SW 1271 (cell line): ENCODE measurements at regions not wholly inside any gene's neighbourhood (a gene's known extent, or its start where the extent isn't known, plus 50 kb on each side); places are given as distances from the start of the nearest gene placed in this dataset.
"Not testable (repeated sequence)": the region's sequence is repeated elsewhere in the genome, so short reads cannot be mapped to it uniquely, and the experiment has no call there.

Experiments used
- DNase-seq, 2 experiments: peaks; one replicate each; lab custom pipeline; 2025; lab: John Stamatoyannopoulos, UW

- DNase-seq, result no peak
Observed at GRCh38 chr10:33506391-33506790, 171.9 kb upstream of the NRP1 start.

- DNase-seq, result no peak
Observed at GRCh38 chr10:33501161-33501560, 166.7 kb upstream of the NRP1 start.

- no peak for DNase-seq
Observed at GRCh38 chr10:33498391-33498891, 164.0 kb upstream of the NRP1 start.

- DNase-seq, result no peak
Observed at GRCh38 chr10:33497338-33497737, 162.9 kb upstream of the NRP1 start.

- no peak for DNase-seq
Observed at GRCh38 chr10:33496096-33496495, 161.6 kb upstream of the NRP1 start.

GRCh38 chr10:33494694-33495265 is 160.3 kb upstream of the NRP1 start:
- DNase-seq, result no peak

GRCh38 chr10:33493978-33494377 is 159.5 kb upstream of the NRP1 start:
- DNase-seq, result no peak

- no peak for DNase-seq
Observed at GRCh38 chr10:33493497-33493896, 159.0 kb upstream of the NRP1 start.

- no peak for DNase-seq
Observed at GRCh38 chr10:33492701-33493345, 158.4 kb upstream of the NRP1 start.

GRCh38 chr10:33489501-33490176 is 155.2 kb upstream of the NRP1 start:
- DNase-seq, result no peak

- no peak for DNase-seq
Observed at GRCh38 chr10:33487014-33487776, 152.7 kb upstream of the NRP1 start.

GRCh38 chr10:33485276-33485675 is 150.8 kb upstream of the NRP1 start:
- no peak for DNase-seq

- DNase-seq, result no peak
Observed at GRCh38 chr10:33484787-33485186, 150.3 kb upstream of the NRP1 start.

- no peak for DNase-seq
Observed at GRCh38 chr10:33483816-33484190, 149.3 kb upstream of the NRP1 start.

GRCh38 chr10:33483124-33483815 is 148.8 kb upstream of the NRP1 start:
- DNase-seq, result no peak

- DNase-seq, result no peak
Observed at GRCh38 chr10:33482486-33482885, 148.0 kb upstream of the NRP1 start.

GRCh38 chr10:33481184-33481583 is 146.7 kb upstream of the NRP1 start:
- no peak for DNase-seq

- not testable (repeated sequence) for DNase-seq
Observed at GRCh38 chr10:33480417-33480816, 145.9 kb upstream of the NRP1 start.

- DNase-seq, result no peak
Observed at GRCh38 chr10:33478675-33479125, 144.2 kb upstream of the NRP1 start.

GRCh38 chr10:33478089-33478674 is 143.7 kb upstream of the NRP1 start:
- DNase-seq, result no peak

- DNase-seq, result no peak
Observed at GRCh38 chr10:33477291-33478088, 143.0 kb upstream of the NRP1 start.
